ENCODE measurements at regions not wholly inside any gene's neighbourhood (a gene's known extent, or its start where the extent isn't known, plus 50 kb on each side); places are given as distances from the start of the nearest gene placed in this dataset.

DNA sequence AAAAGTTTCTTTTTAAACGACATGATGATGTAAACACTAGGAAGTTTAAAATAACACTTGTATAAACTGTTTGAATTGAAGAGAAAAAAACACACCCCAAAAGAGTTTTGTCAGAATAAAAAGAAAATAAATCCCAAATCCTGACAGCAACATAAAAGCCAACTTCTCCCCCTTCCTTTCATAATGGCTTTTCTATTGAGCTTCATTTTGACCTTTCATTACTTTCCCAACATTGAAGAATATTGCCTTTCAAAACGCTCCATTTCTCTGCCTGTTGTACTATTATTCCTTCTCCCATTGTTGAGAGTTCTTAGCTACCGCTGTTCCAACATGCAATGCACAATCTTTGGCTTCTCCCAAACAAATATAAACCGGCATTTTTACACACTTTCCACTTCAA lies 448.5 kb downstream of the BCAT1 start:
- Histone ChIP-seq H2AFZ (ENCODE audit: low read length) (no peak overlapping the region), H3K36me3 (ENCODE audit: low read depth, low read length) (no peaks in the 10 kb centered on the region), H3F3A (ENCODE audit: low read length, unreplicated experiment) (no peaks in the 10 kb centered on the region), H3K9ac (ENCODE audit: low read length) (no peak overlapping the region), H3K27ac (ENCODE audit: low read length) (no peak overlapping the region), H3K4me3 (ENCODE audit: low read length) (no peak overlapping the region), H3K27me3 (ENCODE audit: low read length) (no peaks in the 10 kb centered on the region), H3K4me1 (ENCODE audit: insufficient read depth, low read length) (no peaks in the 10 kb centered on the region), H3K9me2 (replicated peaks; ENCODE audit: low read length) (no peaks in the 10 kb centered on the region), H3K4me2 (ENCODE audit: low read length) (no peak overlapping the region), H3K9me3 (ENCODE audit: low read length) (no peaks in the 10 kb centered on the region), H3K79me2 (ENCODE audit: low read length) (no peaks in the 10 kb centered on the region), H4K20me1 (ENCODE audit: low read length) (no peaks in the 10 kb centered on the region)
- no peak for TF ChIP-seq EZH2phosphoT487 (IDR thresholded peaks at IDR 0.05; ENCODE audit: borderline replicate concordance, low read length)
- TF ChIP-seq EZH2 (IDR thresholded peaks at IDR 0.05; ENCODE audit: low read length, unreplicated experiment), result no peak
- TF ChIP-seq, protein P1, sequence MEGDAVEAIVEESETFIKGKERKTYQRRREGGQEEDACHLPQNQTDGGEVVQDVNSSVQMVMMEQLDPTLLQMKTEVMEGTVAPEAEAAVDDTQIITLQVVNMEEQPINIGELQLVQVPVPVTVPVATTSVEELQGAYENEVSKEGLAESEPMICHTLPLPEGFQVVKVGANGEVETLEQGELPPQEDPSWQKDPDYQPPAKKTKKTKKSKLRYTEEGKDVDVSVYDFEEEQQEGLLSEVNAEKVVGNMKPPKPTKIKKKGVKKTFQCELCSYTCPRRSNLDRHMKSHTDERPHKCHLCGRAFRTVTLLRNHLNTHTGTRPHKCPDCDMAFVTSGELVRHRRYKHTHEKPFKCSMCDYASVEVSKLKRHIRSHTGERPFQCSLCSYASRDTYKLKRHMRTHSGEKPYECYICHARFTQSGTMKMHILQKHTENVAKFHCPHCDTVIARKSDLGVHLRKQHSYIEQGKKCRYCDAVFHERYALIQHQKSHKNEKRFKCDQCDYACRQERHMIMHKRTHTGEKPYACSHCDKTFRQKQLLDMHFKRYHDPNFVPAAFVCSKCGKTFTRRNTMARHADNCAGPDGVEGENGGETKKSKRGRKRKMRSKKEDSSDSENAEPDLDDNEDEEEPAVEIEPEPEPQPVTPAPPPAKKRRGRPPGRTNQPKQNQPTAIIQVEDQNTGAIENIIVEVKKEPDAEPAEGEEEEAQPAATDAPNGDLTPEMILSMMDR (conservative IDR thresholded peaks at IDR 0.05; ENCODE audit: low read depth, low read length), result no peak
- DNase-seq (no peak), ATAC-seq (no peak)
- no TSS peak for BruUV-seq (replicated peaks)
- POLR2A ChIA-PET (ENCODE audit: unreplicated experiment), result no interaction called here
- CTCF ChIA-PET, result no interaction called here
- intact Hi-C loops (cut with micrococcal nuclease), result no loop called here

DNA sequence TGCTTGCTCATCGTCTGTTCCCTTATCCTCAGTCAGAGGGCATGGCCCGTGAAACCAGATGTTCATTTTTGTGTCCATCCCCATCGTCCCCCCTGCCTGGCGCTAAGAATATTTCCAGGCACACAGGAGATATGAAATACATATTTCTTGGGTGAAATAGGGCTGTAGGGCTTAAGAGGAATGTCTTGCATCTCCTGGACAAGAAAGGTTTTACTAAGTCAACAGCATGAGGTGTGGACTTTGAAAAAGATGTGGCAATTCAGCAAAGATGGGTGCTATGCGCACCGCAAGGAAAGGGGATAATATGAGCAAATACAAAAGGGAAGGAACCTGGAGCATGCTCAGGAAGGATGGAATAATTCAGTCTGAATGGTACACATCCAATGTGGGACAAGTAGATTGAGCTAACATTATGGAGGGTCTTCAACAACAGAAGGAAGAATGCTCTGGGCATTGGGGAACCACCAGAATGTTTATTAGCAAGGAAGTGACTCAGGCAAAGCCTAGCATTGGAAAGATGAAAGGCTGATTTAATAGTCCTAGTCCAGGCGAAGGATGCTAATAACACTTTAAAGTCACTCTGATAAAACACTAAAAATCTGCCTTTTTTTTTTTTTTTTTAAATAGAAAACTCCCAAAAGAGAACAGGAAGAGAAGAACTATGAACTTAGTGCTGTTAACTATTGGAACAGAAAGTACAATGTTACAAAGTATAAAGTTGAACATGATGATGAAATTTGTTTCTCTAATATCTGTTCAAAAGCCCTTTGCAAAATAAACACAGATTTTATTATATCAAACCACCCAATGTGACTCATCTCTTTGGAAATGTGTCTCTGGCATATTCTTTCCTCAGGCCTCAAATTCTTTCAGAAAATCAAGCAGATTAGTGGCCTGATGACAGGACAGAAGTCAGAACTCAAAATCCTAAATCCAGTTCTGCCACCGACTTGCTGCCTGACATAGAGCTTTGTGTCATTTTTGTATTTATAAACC lies 449.5 kb downstream of the BCAT1 start:
- Histone ChIP-seq H3K4me2 (ENCODE audit: low read length) (no peak overlapping the region), H3K27ac (ENCODE audit: low read length) (no peak overlapping the region), H3K9me2 (replicated peaks; ENCODE audit: low read length) (no peaks in the 10 kb centered on the region), H3K9ac (ENCODE audit: low read length) (no peak overlapping the region), H3K79me2 (ENCODE audit: low read length) (no peaks in the 10 kb centered on the region), H3K27me3 (ENCODE audit: low read length) (no peaks in the 10 kb centered on the region), H3K9me3 (ENCODE audit: low read length) (no peaks in the 10 kb centered on the region), H3K36me3 (ENCODE audit: low read depth, low read length) (no peaks in the 10 kb centered on the region), H3K4me1 (ENCODE audit: insufficient read depth, low read length) (no peaks in the 10 kb centered on the region), H3F3A (ENCODE audit: low read length, unreplicated experiment) (no peaks in the 10 kb centered on the region), H3K4me3 (ENCODE audit: low read length) (no peak overlapping the region), H2AFZ (ENCODE audit: low read length) (no peak overlapping the region), H4K20me1 (ENCODE audit: low read length) (no peaks in the 10 kb centered on the region)
- no peak for TF ChIP-seq EZH2 (IDR thresholded peaks at IDR 0.05; ENCODE audit: low read length, unreplicated experiment)
- TF ChIP-seq, protein P1 (conservative IDR thresholded peaks at IDR 0.05; ENCODE audit: low read depth, low read length), result no peak
- no peak for TF ChIP-seq EZH2phosphoT487 (IDR thresholded peaks at IDR 0.05; ENCODE audit: borderline replicate concordance, low read length)
- no TSS peak for BruUV-seq (replicated peaks)
- intact Hi-C loops (cut with micrococcal nuclease), result no loop called here
- ATAC-seq (no peak), DNase-seq (no peak)
- ChIA-PET CTCF (no interaction called here), POLR2A (ENCODE audit: unreplicated experiment) (no interaction called here)

DNA sequence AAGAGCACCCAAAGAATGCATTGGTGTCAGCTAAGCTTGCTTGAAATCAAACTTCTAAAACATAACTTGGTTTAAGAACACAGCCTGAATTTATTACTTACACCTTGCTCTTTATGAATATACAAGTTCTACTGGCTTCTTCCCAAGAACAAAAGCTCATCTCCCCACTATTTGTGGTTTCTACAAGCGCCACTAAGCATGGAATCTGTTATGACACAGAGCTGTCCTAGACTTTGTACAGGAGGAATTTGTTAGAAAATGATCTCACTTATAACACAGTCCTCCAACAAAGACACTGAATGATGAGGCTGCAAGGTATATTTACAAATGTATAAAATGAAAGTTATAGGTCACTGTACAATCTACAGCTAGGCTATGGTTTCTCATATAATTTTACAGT lies 452.1 kb downstream of the BCAT1 start:
- H3K9me2 ChIP-seq (replicated peaks; ENCODE audit: low read length), result no peaks in the 10 kb centered on the region
- CTCF ChIA-PET, result no interaction called here
- H3K27ac ChIP-seq (ENCODE audit: low read length), result no peak overlapping the region
- intact Hi-C loops (cut with micrococcal nuclease), result no loop called here
- no peak for ATAC-seq
- H3K4me1 ChIP-seq (ENCODE audit: insufficient read depth, low read length), result no peaks in the 10 kb centered on the region
- no peaks in the 10 kb centered on the region for H3K79me2 ChIP-seq (ENCODE audit: low read length)
- no TSS peak for BruUV-seq (replicated peaks)
- POLR2A ChIA-PET (ENCODE audit: unreplicated experiment), result no interaction called here
- no peak for TF ChIP-seq EZH2 (IDR thresholded peaks at IDR 0.05; ENCODE audit: low read length, unreplicated experiment)
- TF ChIP-seq, protein P1 (conservative IDR thresholded peaks at IDR 0.05; ENCODE audit: low read depth, low read length), result no peak
- no peak for TF ChIP-seq EZH2phosphoT487 (IDR thresholded peaks at IDR 0.05; ENCODE audit: borderline replicate concordance, low read length)
- H3K27me3 ChIP-seq (ENCODE audit: low read length), result no peaks in the 10 kb centered on the region
- no peak overlapping the region for H3K4me3 ChIP-seq (ENCODE audit: low read length)
- no peaks in the 10 kb centered on the region for H3K36me3 ChIP-seq (ENCODE audit: low read depth, low read length)
- no peaks in the 10 kb centered on the region for H3F3A ChIP-seq (ENCODE audit: low read length, unreplicated experiment)
- no peak for DNase-seq
- no peak overlapping the region for H3K9ac ChIP-seq (ENCODE audit: low read length)
- no peaks in the 10 kb centered on the region for H3K9me3 ChIP-seq (ENCODE audit: low read length)
- no peak overlapping the region for H3K4me2 ChIP-seq (ENCODE audit: low read length)
- no peaks in the 10 kb centered on the region for H4K20me1 ChIP-seq (ENCODE audit: low read length)
- H2AFZ ChIP-seq (ENCODE audit: low read length), result no peak overlapping the region

All from PC-3 (cell line).